Thoracic aorta (tissue), 2 donors: ENCODE measurements at regions not wholly inside any gene's neighbourhood (a gene's known extent, or its start where the extent isn't known, plus 50 kb on each side); places are given as distances from the start of the nearest gene placed in this dataset.

Source experiments
- ATAC-seq: fragments of 150-250 bp; one replicate; pipeline ENCODE4 v1.8.0; 2017; ENCODE audit warnings: low read depth; ENCODE audit not compliant: insufficient number of reproducible peaks, low FRiP score
- DNase-seq: peaks from one replicate; pipeline ENCODE4 v3.0.0-alpha.2; 2020; ENCODE audit warnings: low spot score
- H3K27ac ChIP-seq, 2 donors: fragments of 200-600 bp; sonication (generic); 1 replicate in 1 of 2; 2 replicates in 1 of 2; pipeline ENCODE4 v1.5.1; 2016; ENCODE audit warnings: mild to moderate bottlenecking in 2 of 2, moderate library complexity in 2 of 2
- H3K27me3 ChIP-seq: fragments of 200-600 bp; sonication (generic); replicated peaks from 2 replicates; pipeline ENCODE4 v1.6.0; 2016; ENCODE audit warnings: mild to moderate bottlenecking; ENCODE audit not compliant: insufficient read depth
- H3K36me3 ChIP-seq: fragments of 200-600 bp; sonication (generic); one replicate; pipeline ENCODE4 v1.5.1; 2016
- H3K4me1 ChIP-seq, 2 donors: fragments of 200-600 bp; sonication (generic); 1 replicate in 1 of 2; 2 replicates in 1 of 2; pipeline versions ENCODE4 v1.5.1 to v1.6.0; 2016; ENCODE audit warnings: low read depth in 2 of 2, mild to moderate bottlenecking in 1 of 2; ENCODE audit not compliant: control insufficient read depth in 1 of 2
- H3K4me3 ChIP-seq: fragments of 200-600 bp; sonication (generic); 2 replicates; pipeline ENCODE4 v1.5.1; 2016; ENCODE audit warnings: mild to moderate bottlenecking
- H3K9me3 ChIP-seq: fragments of 200-600 bp; sonication (generic); 2 replicates; pipeline ENCODE4 v1.5.1; 2016
- TF ChIP-seq, protein P1 (sequence below): fragments of 200-600 bp; sonication (generic); IDR thresholded peaks from one replicate; pipeline ENCODE4 v1.5.1; 2019; ENCODE audit warnings: antibody characterized with exemption

DNA sequence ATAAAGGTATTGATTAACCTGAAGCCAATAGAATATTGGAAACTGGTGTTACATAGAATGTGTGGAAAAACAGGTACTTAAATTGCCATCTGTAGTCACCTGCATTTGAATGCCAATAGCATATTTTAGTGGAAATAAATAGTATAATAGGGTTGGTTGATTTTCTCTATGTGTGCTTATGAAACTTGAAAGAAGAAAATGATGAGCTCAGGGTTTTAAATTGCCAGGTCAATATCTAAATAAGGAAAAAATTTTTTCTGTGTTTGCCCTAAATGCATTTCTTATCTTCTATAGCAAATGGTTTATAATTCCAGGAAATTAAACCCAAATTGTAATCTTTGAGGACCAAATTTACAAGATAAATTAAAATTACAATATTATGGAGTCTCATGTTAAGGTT is 626.6 kb downstream of the CDH8 start:
- ATAC-seq (no peak), DNase-seq (no peak)
- Histone ChIP-seq H3K36me3 (no peaks in the 10 kb centered on the region), H3K27ac (no peak overlapping the region), H3K27me3 (no peaks in the 10 kb centered on the region), H3K9me3 (no peaks in the 10 kb centered on the region), H3K4me1 (no peaks in the 10 kb centered on the region), H3K4me3 (no peak overlapping the region)
- TF ChIP-seq, protein P1, sequence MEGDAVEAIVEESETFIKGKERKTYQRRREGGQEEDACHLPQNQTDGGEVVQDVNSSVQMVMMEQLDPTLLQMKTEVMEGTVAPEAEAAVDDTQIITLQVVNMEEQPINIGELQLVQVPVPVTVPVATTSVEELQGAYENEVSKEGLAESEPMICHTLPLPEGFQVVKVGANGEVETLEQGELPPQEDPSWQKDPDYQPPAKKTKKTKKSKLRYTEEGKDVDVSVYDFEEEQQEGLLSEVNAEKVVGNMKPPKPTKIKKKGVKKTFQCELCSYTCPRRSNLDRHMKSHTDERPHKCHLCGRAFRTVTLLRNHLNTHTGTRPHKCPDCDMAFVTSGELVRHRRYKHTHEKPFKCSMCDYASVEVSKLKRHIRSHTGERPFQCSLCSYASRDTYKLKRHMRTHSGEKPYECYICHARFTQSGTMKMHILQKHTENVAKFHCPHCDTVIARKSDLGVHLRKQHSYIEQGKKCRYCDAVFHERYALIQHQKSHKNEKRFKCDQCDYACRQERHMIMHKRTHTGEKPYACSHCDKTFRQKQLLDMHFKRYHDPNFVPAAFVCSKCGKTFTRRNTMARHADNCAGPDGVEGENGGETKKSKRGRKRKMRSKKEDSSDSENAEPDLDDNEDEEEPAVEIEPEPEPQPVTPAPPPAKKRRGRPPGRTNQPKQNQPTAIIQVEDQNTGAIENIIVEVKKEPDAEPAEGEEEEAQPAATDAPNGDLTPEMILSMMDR = no peak

DNA sequence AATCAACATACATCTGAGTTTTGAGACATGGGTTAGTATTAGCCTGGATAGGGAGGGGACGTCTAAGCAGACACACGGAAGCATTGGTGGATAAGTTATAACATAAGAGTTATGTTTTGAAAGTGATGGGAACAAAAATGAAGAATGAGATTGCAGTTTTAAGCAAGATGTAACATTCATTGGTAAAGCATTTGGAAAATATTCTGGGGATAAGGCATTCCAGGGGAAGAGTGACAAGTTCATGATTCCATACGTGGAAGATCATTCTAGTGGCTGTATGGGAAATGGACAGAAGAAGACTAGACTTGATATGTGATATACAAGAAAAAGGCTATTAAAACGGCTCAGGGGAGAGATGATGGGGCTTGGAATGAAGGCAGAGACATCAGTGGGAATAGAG is 632.9 kb downstream of the CDH8 start:
- DNase-seq (no peak), ATAC-seq (no peak)
- TF ChIP-seq, protein P1 = no peak
- H3K4me3 ChIP-seq = no peak overlapping the region
- H3K4me1 ChIP-seq = no peaks in the 10 kb centered on the region
- H3K9me3 ChIP-seq = no peaks in the 10 kb centered on the region
- H3K36me3 ChIP-seq = no peaks in the 10 kb centered on the region
- no peak overlapping the region for H3K27ac ChIP-seq
- H3K27me3 ChIP-seq = no peaks in the 10 kb centered on the region

DNA sequence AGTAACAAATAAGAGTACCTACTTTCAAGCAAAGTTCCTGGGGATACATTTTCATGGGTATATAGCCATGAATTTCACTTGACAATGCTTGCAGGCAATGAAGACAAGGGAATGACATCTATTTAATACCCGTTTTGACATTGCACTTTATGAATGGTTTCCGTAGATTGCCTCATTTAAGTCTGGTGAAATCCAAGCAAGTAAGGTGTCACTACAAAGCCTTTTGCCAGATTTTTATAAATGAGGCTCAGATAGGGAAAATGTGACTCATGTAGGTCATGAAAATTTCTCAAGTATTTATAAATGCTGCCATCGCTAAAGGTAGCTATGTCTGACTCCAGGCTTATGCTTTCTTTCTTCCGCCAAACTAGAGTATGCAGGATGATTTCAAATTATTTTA is 644.3 kb downstream of the CDH8 start:
- DNase-seq (no peak), ATAC-seq (no peak)
- Histone ChIP-seq H3K4me3 (no peak overlapping the region), H3K9me3 (peaks cover 3% of the 10 kb centered on the region), H3K27me3 (no peaks in the 10 kb centered on the region), H3K36me3 (no peaks in the 10 kb centered on the region), H3K4me1 (no peaks in the 10 kb centered on the region), H3K27ac (no peak overlapping the region)
- TF ChIP-seq, protein P1 = no peak

DNA sequence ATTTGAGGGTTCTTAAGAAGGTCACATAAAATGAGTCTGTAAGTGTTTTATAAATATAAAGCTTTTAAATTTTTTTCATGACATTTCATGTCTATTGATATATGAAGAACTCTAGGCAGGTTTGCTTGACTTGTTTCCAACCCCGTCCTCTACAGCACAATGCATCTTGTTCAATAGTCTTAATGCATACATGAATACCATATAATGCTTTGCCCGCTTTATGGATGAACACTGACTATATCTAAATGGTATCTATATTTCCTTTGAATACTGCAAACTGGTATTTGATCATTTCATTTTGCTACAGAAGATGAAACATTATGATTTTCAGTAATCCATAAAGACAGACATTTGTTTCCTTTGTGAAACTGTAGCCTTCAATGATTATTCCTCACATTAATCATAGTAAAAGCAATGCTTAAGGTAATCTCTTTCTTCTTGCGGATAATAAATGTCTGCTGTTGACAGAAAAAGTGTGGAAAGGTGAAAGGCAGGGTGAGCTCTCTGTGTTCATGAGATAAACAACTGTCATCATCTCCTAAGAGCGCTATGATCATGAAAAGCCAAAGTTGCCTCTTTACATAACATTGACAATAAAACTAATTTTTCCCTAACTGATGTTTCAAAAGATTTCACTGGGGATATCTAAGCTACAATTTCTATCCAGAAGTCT is 645.1 kb downstream of the CDH8 start:
- ATAC-seq (no peak), DNase-seq (no peak)
- Histone ChIP-seq H3K36me3 (no peaks in the 10 kb centered on the region), H3K4me3 (no peak overlapping the region), H3K27ac (no peak overlapping the region), H3K9me3 (peaks cover 3% of the 10 kb centered on the region), H3K27me3 (no peaks in the 10 kb centered on the region), H3K4me1 (no peaks in the 10 kb centered on the region)
- TF ChIP-seq, protein P1 = no peak

DNA sequence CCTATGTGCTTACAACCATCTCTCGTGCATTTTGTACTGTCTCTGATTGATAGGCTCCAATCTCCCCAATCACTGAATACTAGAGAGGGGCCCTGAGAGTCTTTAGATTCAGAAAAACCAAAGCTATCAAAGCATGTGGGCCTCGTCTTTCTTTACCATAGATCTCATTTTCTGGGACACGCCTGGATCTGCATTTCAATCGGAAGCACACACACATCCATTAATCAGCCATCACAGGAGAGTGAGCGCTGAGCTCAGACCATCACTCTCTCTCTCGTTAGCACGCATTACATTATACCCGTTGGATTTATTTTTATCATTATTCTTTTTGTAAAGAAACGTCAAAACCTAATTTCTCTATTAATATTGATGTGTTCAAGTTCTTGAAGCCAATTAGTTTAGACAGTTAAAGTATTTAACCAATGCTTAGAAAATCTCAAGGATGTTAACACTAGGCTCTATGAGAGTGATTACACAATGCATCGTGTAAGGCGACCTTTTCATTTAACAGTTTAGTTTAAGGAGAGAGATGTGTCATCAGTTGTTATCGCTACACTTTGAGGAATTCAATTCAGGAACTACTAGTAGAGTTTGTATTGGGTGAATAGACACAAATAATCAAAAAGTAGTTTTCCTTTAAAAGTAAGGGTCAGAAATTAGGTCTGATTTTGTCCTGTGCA is 650.7 kb downstream of the CDH8 start:
- Histone ChIP-seq H3K4me1 (no peaks in the 10 kb centered on the region), H3K9me3 (no peaks in the 10 kb centered on the region), H3K27ac (no peak overlapping the region), H3K4me3 (no peak overlapping the region), H3K36me3 (no peaks in the 10 kb centered on the region), H3K27me3 (no peaks in the 10 kb centered on the region)
- ATAC-seq (no peak), DNase-seq (no peak)
- TF ChIP-seq, protein P1 = no peak
